ENCODE measurements at regions not wholly inside any gene's neighbourhood (a gene's known extent, or its start where the extent isn't known, plus 50 kb on each side); places are given as distances from the start of the nearest gene placed in this dataset.

GRCh38 chr5:9787861-9788600 is 157.9 kb upstream of the TAS2R1 start:
- Mint-ChIP-seq H3K4me1 (no peaks in the 10 kb centered on the region), H3K36me3 (no peaks in the 10 kb centered on the region), H3K4me3 (no peak overlapping the region), H3K9me3 (peaks cover 0 to 3% (median 1%) of the 10 kb centered on the region in 11 donors), H3K27ac (no peak overlapping the region), H3K27me3 (peaks cover 0 to 8% (median 5%) of the 10 kb centered on the region in 5 donors)
- Histone ChIP-seq H3K27me3 (ENCODE audit: control insufficient read depth in 2 of 2, insufficient read depth in 2 of 2, low read length in 2 of 2) (no peaks in the 10 kb centered on the region), H3K27ac (ENCODE audit: low read depth, low read length) (no peak overlapping the region), H3K36me3 (ENCODE audit: control insufficient read depth in 2 of 3, insufficient read depth in 3 of 3, low read length in 3 of 3) (no peaks in the 10 kb centered on the region), H3K4me1 (ENCODE audit: control insufficient read depth in 2 of 2, insufficient read depth in 2 of 2, low read length in 2 of 2) (no peaks in the 10 kb centered on the region), H3K4me3 (ENCODE audit: low read length) (no peak overlapping the region), H3K9me3 (ENCODE audit: control insufficient read depth in 2 of 3, low read length in 3 of 3) (no peaks in the 10 kb centered on the region)
- intact Hi-C loops (cut with micrococcal nuclease): no loop called here
- ChIA-PET POLR2A (no interaction called here), CTCF (no interaction called here)
- ATAC-seq (no peak), DNase-seq (no peak)

GRCh38 chr5:9786380-9787360 is 156.5 kb upstream of the TAS2R1 start:
- intact Hi-C loops (cut with micrococcal nuclease): no loop called here
- Histone ChIP-seq H3K4me3 (ENCODE audit: low read length) (no peak overlapping the region), H3K4me1 (ENCODE audit: control insufficient read depth in 2 of 2, insufficient read depth in 2 of 2, low read length in 2 of 2) (no peaks in the 10 kb centered on the region), H3K9me3 (ENCODE audit: control insufficient read depth in 2 of 3, low read length in 3 of 3) (no peaks in the 10 kb centered on the region), H3K36me3 (ENCODE audit: control insufficient read depth in 2 of 3, insufficient read depth in 3 of 3, low read length in 3 of 3) (no peaks in the 10 kb centered on the region), H3K27me3 (ENCODE audit: control insufficient read depth in 2 of 2, insufficient read depth in 2 of 2, low read length in 2 of 2) (no peaks in the 10 kb centered on the region), H3K27ac (ENCODE audit: low read depth, low read length) (no peak overlapping the region)
- Mint-ChIP-seq H3K9me3 (peaks cover under 1 to 10% (median 4%) of the 10 kb centered on the region in 11 donors), H3K27me3 (peaks cover 0 to 8% (median 7%) of the 10 kb centered on the region in 5 donors), H3K27ac (no peak overlapping the region), H3K4me1 (no peaks in the 10 kb centered on the region), H3K36me3 (peaks cover 0 to 3% (median 0%) of the 10 kb centered on the region in 5 donors), H3K4me3 (no peak overlapping the region)
- ChIA-PET POLR2A (no interaction called here), CTCF (no interaction called here)
- ATAC-seq (no peak), DNase-seq (no peak)

GRCh38 chr5:9785751-9786150 is 155.6 kb upstream of the TAS2R1 start:
- POLR2A ChIA-PET: no interaction called here
- H3K27me3 Mint-ChIP-seq: peaks cover 0 to 9% (median 8%) of the 10 kb centered on the region in 5 donors
- DNase-seq (no peak), ATAC-seq (no peak)
- no peak overlapping the region for H3K27ac Mint-ChIP-seq
- no peak overlapping the region for H3K4me3 Mint-ChIP-seq
- no peaks in the 10 kb centered on the region for H3K9me3 ChIP-seq (ENCODE audit: control insufficient read depth in 2 of 3, low read length in 3 of 3)
- H3K36me3 ChIP-seq (ENCODE audit: control insufficient read depth in 2 of 3, insufficient read depth in 3 of 3, low read length in 3 of 3): no peaks in the 10 kb centered on the region
- intact Hi-C loops (cut with micrococcal nuclease): no loop called here
- H3K36me3 Mint-ChIP-seq: peaks cover 0 to 4% (median 0%) of the 10 kb centered on the region in 5 donors
- CTCF ChIA-PET: no interaction called here
- H3K9me3 Mint-ChIP-seq: peaks cover 1 to 20% (median 8%) of the 10 kb centered on the region in 11 donors
- no peak overlapping the region for H3K27ac ChIP-seq (ENCODE audit: low read depth, low read length)
- H3K4me1 ChIP-seq (ENCODE audit: control insufficient read depth in 2 of 2, insufficient read depth in 2 of 2, low read length in 2 of 2): no peaks in the 10 kb centered on the region
- H3K4me3 ChIP-seq (ENCODE audit: low read length): no peak overlapping the region
- no peaks in the 10 kb centered on the region for H3K4me1 Mint-ChIP-seq
- H3K27me3 ChIP-seq (ENCODE audit: control insufficient read depth in 2 of 2, insufficient read depth in 2 of 2, low read length in 2 of 2): no peaks in the 10 kb centered on the region

DNA sequence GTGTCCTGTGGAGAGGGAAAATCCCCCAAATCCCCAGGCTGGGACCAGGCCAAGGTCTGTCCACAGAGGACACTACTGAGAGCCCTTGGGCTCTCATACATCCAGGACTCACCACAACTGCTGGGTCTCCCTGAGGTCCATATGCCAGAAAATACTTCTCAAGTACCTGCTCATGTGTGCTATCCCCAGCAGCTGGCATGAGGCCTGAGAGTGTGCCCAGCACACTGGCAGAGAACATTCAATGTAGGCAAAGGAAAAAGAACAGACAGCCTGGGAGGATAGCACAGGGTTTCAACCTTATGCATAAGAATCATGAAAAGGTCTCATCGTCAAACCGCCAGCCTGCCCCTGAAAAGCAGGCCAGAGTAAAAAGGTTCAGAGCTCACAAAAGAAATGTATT is 154.1 kb upstream of the TAS2R1 start:
- intact Hi-C loops (cut with micrococcal nuclease): no loop called here
- POLR2A ChIA-PET: no interaction called here
- peaks cover 0 to 9% (median 8%) of the 10 kb centered on the region in 5 donors for H3K27me3 Mint-ChIP-seq

DNA sequence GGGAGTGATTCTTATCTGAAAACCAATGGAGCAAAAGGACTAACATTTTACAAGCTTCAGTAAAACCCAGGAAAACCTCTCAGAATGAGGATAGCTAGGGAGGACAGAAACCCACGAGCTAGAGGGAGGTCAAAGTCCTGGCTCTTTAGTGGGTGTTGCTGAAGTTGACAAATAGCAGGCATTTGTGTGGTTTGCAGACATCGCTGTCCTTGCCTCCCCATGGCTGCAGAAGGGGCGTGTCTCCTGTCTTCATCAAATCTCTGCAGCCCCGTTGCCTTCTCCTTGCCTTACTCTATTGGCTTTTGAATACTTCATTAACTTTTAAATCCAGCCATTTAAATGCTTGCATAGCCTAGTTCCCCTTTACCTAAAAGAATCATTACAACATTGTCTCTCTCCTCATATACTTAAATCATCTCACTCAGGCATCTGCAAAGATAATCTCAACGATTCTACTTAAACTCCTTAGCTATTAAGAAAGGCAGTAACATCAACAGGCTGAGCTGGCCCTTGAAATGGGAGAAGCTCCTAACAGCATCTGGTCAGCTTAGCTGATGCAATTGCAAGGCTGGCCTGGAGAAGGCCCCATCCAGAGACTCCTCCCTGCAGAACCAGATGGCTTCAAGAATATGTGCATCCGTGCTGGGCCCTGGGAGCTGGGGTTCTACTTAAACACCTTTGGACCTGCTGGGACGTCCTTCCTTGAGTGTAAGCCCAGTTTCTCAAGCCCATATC is 152.8 kb upstream of the TAS2R1 start:
- Mint-ChIP-seq H3K36me3 (peaks cover 0 to 4% (median 0%) of the 10 kb centered on the region in 5 donors), H3K27ac (no peak overlapping the region), H3K9me3 (peaks cover 1 to 36% (median 14%) of the 10 kb centered on the region in 11 donors), H3K27me3 (peaks cover 0 to 9% (median 8%) of the 10 kb centered on the region in 5 donors), H3K4me3 (no peak overlapping the region), H3K4me1 (no peaks in the 10 kb centered on the region)
- ATAC-seq (no peak), DNase-seq (no peak)
- ChIA-PET POLR2A (no interaction called here), CTCF (no interaction called here)
- H3K27ac ChIP-seq (ENCODE audit: low read depth, low read length): no peak overlapping the region
- no peaks in the 10 kb centered on the region for H3K36me3 ChIP-seq (ENCODE audit: control insufficient read depth in 2 of 3, insufficient read depth in 3 of 3, low read length in 3 of 3)
- no peaks in the 10 kb centered on the region for H3K9me3 ChIP-seq (ENCODE audit: control insufficient read depth in 2 of 3, low read length in 3 of 3)
- H3K4me3 ChIP-seq (ENCODE audit: low read length): no peak overlapping the region
- H3K4me1 ChIP-seq (ENCODE audit: control insufficient read depth in 2 of 2, insufficient read depth in 2 of 2, low read length in 2 of 2): no peaks in the 10 kb centered on the region
- H3K27me3 ChIP-seq (ENCODE audit: control insufficient read depth in 2 of 2, insufficient read depth in 2 of 2, low read length in 2 of 2): no peaks in the 10 kb centered on the region
- intact Hi-C loops (cut with micrococcal nuclease): no loop called here

More for the DNA sequence above, 154.1 kb upstream of the TAS2R1 start:
- H3K27ac Mint-ChIP-seq: no peak overlapping the region
- Histone ChIP-seq H3K36me3 (ENCODE audit: control insufficient read depth in 2 of 3, insufficient read depth in 3 of 3, low read length in 3 of 3) (no peaks in the 10 kb centered on the region), H3K4me1 (ENCODE audit: control insufficient read depth in 2 of 2, insufficient read depth in 2 of 2, low read length in 2 of 2) (no peaks in the 10 kb centered on the region), H3K4me3 (ENCODE audit: low read length) (no peak overlapping the region), H3K9me3 (ENCODE audit: control insufficient read depth in 2 of 3, low read length in 3 of 3) (no peaks in the 10 kb centered on the region), H3K27ac (ENCODE audit: low read depth, low read length) (no peak overlapping the region), H3K27me3 (ENCODE audit: control insufficient read depth in 2 of 2, insufficient read depth in 2 of 2, low read length in 2 of 2) (no peaks in the 10 kb centered on the region)
- DNase-seq (no peak), ATAC-seq (no peak)
- peaks cover 1 to 34% (median 14%) of the 10 kb centered on the region in 11 donors for H3K9me3 Mint-ChIP-seq
- CTCF ChIA-PET: no interaction called here
- H3K4me3 Mint-ChIP-seq: no peak overlapping the region
- H3K4me1 Mint-ChIP-seq: no peaks in the 10 kb centered on the region
- H3K36me3 Mint-ChIP-seq: peaks cover 0 to 4% (median 0%) of the 10 kb centered on the region in 5 donors

DNA sequence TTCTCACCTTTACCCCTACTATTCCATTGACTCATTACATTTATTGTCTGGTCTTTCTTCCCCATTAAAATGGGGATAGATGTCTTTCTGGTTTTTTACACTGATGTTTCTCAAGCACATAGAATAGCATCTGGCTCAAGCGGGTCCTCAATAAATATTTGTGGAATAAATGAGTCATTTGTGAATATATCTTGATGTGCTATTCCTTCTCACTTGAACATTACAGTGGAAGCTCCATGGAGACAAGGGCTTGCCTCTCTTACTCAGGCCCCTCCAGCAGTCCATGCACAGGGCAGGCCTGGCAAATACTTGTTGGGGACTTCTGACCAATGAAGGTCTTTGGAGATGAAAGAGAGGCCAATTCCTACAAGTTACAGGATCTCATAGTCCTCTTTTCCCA is 151.7 kb upstream of the TAS2R1 start:
- Mint-ChIP-seq H3K9me3 (peaks cover 1 to 36% (median 17%) of the 10 kb centered on the region in 11 donors), H3K27ac (no peak overlapping the region), H3K27me3 (peaks cover 0 to 9% (median 8%) of the 10 kb centered on the region in 5 donors), H3K4me1 (no peaks in the 10 kb centered on the region), H3K4me3 (no peak overlapping the region), H3K36me3 (peaks cover 0 to 7% (median 0%) of the 10 kb centered on the region in 5 donors)
- Histone ChIP-seq H3K27ac (ENCODE audit: low read depth, low read length) (no peak overlapping the region), H3K4me3 (ENCODE audit: low read length) (no peak overlapping the region), H3K27me3 (ENCODE audit: control insufficient read depth in 2 of 2, insufficient read depth in 2 of 2, low read length in 2 of 2) (no peaks in the 10 kb centered on the region), H3K36me3 (ENCODE audit: control insufficient read depth in 2 of 3, insufficient read depth in 3 of 3, low read length in 3 of 3) (no peaks in the 10 kb centered on the region), H3K4me1 (ENCODE audit: control insufficient read depth in 2 of 2, insufficient read depth in 2 of 2, low read length in 2 of 2) (no peaks in the 10 kb centered on the region), H3K9me3 (ENCODE audit: control insufficient read depth in 2 of 3, low read length in 3 of 3) (no peaks in the 10 kb centered on the region)
- ATAC-seq: no peak
- ChIA-PET CTCF (no interaction called here), POLR2A (no interaction called here)
- intact Hi-C loops (cut with micrococcal nuclease): no loop called here
- DNase-seq: no peak
